ENCODE measurements at regions not wholly inside any gene's neighbourhood (a gene's known extent, or its start where the extent isn't known, plus 50 kb on each side); places are given as distances from the start of the nearest gene placed in this dataset.
A peak's percentile ranks its signal among the peaks of the same experiment; 100 is the strongest.

- no peak for ATAC-seq
- no peak for DNase-seq (ENCODE audit: low spot score)
These were observed 231.3 kb downstream of the MDFIC start for GRCh38 chr7:115153176-115153575.

DNA sequence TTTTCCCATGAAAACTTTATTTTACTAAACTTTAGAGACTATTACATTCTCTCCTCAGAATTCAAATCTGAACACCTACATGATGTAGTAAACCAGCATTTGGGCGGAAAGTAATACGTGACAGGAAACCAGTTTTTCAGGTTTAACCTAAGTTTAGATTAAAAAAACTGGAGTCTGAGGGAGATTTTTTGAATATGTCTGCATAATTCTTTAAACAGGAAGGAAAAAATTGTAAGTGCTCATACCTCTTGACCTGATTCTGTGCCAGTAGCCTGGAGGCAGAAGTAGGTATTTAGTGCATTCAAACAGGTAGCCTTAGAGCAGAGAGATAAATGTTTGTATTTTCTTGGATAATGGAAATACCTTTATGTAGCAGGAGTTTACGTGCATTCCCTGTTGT, 224.3 kb downstream of the MDFIC start:
- ATAC-seq (peak; percentile 21), DNase-seq (ENCODE audit: low spot score) (no peak)

GRCh38 chr7:115145512-115145911, 223.6 kb downstream of the MDFIC start:
- DNase-seq (ENCODE audit: low spot score) (no peak), ATAC-seq (peak; percentile 83)

DNA sequence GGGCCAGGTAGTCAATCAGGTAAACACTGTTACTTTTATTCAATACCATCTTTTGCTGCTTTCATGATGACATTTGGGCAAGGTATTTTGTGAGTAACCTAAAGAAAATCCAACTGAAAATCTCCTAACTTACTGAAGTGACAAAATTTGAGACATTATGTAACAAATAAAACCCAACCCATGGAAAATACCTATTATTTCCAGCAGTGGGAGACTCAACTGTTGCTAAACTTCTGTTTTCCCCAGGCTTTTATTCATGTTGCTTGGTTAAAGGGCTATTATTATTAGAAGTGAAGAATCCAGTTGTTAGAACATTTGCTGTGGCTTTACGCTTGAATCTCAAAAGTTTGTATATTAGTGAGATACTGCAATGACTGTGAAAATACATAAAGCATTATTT, 215.9 kb downstream of the MDFIC start:
- ATAC-seq (no peak), DNase-seq (ENCODE audit: low spot score) (no peak)

DNA sequence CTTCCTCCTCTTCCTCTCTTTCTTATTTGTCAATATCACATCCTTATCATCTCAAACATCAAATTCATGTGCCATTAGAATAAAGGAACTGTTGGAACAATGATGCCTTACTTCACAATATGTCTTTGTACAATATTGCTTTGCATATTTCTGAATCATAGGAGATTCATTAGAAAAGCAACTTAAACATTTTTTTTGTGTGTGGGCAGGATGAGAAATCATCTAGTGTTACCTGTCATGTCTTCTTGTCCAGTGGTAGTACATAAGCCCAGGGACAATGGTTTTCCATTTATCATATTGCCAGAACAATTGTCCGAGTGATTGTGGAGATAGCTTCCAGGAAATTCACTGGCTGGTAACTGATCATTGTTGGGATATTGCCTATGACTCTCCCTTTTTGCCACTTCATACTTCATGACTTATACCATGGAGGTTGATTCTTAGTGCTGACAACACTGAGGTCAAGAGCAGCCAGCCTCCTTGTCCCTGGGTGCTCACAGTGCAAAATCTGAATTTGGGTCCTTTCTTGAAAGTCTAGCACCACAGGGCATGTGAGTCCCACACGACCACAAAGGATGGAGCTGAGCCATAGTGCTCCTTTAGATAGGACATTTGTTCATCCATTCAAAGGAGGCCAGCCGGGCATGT, 215.0 kb downstream of the MDFIC start:
- DNase-seq (ENCODE audit: low spot score): no peak
- no peak for ATAC-seq

DNA sequence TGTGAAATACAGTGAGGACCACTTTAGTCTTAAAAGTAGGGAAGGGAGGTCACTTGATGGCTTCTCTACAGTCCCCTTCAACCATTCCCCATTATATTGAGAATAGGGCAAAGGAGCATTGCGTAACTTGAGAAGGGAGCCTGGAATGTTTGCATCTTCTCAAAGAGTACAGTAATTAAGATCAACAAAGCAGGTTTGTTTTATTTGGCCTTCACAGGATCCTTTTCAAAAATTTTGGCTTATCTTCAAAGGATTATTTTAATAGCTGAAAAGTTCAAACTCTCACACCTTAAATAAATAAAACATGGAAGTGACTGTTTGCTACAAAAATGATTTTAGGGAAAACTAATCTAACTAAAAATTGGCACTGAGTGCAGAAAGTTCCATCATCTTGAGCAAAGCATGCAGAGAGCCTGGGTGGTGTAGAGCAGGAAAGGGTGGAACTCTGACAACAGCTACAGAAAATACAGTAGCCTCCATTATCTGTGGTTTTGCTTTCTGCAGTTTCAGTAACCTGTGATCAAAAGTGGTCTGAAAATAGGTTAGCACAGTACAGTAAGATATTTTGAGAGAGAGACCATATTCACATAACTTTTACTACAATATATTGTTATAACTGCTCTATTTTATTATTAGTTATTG, 214.0 kb downstream of the MDFIC start:
- no peak for ATAC-seq
- no peak for DNase-seq (ENCODE audit: low spot score)

GRCh38 chr7:115135146-115135545, 213.3 kb downstream of the MDFIC start:
- ATAC-seq (no peak), DNase-seq (ENCODE audit: low spot score) (no peak)

GRCh38 chr7:115133248-115133647, 211.4 kb downstream of the MDFIC start:
- ATAC-seq (no peak), DNase-seq (ENCODE audit: low spot score) (no peak)

- ATAC-seq (no peak), DNase-seq (ENCODE audit: low spot score) (no peak)
These were observed 210.2 kb downstream of the MDFIC start for GRCh38 chr7:115132096-115132495.

DNA sequence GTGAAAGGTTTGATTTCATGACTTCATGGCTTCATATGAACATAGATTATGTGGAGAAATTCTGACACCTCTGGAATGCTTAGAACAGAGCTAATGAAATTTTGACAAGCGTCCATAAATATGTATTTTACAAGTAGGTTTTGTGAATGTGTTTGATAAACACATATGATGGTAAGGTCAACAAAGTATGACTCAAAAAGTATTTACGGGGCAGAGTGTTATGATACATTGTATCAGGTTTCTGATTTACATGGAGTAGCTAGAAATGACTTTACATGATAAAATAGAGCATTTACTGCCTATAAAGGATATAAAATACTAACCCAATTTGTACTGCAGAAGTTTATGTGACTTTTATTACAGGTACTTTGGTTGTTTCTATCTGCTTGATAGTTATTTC, 206.3 kb downstream of the MDFIC start:
- no peak for ATAC-seq
- DNase-seq (ENCODE audit: low spot score): no peak

- no peak for ATAC-seq
- no peak for DNase-seq (ENCODE audit: low spot score)
These were observed 205.6 kb downstream of the MDFIC start for GRCh38 chr7:115127399-115128021.

- no peak for DNase-seq (ENCODE audit: low spot score)
- ATAC-seq: no peak
These were observed 203.9 kb downstream of the MDFIC start for GRCh38 chr7:115125750-115126149.

DNA sequence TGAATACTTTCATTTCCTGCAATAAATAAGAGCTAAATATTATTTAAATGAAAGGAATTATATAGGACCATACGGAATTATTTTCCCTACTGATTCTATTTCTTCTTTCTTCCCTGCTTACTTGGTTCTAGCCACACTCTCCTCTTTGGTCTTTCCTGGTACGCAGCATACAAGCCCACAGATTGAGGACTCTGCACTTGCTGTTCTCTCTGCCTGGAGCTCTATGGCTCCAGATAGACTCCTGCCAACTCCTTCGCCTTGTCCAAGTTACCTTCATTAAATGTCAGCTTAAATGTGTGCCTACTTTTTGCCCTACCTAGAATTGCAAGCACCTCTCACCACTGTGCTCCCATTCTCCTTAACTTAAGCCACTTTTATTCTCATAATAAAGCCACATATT, 203.4 kb downstream of the MDFIC start:
- DNase-seq (ENCODE audit: low spot score) (no peak), ATAC-seq (no peak)

- no peak for ATAC-seq
- DNase-seq (ENCODE audit: low spot score): no peak
These were observed 202.6 kb downstream of the MDFIC start for GRCh38 chr7:115124409-115124939.

GRCh38 chr7:115123441-115123840, 201.5 kb downstream of the MDFIC start:
- no peak for ATAC-seq
- DNase-seq (ENCODE audit: low spot score): no peak

DNA sequence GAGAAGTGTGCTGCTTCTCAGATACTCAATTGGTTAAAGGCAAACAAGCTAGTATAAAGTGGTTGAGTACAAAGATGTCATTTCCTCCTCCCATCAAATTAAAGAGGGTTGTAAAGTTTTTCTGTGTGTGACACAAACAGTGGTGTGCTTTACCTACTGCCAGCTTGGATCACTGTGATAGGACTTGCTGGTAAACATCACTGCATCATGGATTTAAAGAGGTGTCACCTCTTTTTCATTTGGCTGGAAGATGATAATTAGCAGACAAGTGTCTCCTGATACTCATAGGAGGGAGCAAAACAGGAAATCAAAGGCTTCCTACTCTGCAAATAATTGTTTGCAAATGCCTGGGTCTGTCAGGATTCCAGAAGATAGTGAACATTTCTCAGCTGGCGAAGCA, 200.5 kb downstream of the MDFIC start:
- ATAC-seq: no peak

GRCh38 chr7:115117748-115118147, 195.9 kb downstream of the MDFIC start:
- DNase-seq (ENCODE audit: low spot score) (no peak), ATAC-seq (no peak)

More for the DNA sequence above, 200.5 kb downstream of the MDFIC start:
- DNase-seq (ENCODE audit: low spot score): no peak

- DNase-seq (ENCODE audit: low spot score) (no peak), ATAC-seq (peak; percentile 75)
These were observed 195.2 kb downstream of the MDFIC start for GRCh38 chr7:115116773-115117715.

- ATAC-seq (peak; percentile 72), DNase-seq (ENCODE audit: low spot score) (peak; percentile 56)
These were observed 191.9 kb downstream of the MDFIC start for GRCh38 chr7:115113776-115114175.

DNA sequence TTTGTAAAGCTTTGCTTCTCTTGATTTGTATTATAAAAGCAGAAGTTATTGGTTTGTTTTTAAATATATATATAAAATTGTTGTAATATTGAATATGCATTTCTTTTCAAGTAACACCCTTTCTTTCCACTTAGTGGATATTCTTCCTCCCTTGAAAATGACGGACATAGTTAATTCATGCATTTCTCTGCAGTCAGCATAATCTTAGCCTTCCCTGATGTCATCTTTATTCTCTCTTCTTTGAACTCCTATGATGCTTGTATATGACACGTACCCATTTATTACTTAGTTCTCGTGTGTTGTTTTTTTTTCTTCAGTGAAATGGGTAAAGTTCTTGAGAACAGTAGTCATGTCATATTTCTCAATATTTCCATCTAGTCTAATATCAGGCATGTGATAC, 191.2 kb downstream of the MDFIC start:
- ATAC-seq (no peak), DNase-seq (ENCODE audit: low spot score) (no peak)

DNA sequence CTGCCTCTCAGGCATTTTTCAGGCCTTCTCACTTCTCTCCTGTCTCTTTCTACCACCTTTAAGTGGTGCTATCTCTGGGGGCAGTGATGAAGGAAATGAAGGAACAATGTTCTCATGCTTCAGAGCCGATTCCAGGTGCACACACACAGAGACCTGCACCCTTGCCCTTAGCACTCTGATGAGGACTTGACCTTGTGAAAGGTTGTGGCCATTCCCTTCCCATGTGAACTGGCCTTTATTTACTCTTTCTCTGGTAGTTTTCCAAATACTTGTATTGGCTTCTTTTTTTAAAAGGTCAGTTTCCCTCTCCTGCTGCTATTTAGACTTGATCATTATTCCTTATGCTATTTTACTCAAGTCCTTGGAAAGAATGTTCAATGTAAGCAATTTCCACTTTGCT, 188.6 kb downstream of the MDFIC start:
- ATAC-seq (peak; percentile 89), DNase-seq (ENCODE audit: low spot score) (peak; percentile 77)
